Activated T-cell treated with anti-CD3 and anti-CD28 coated beads for 24 hours (primary cell): ENCODE measurements at regions not wholly inside any gene's neighbourhood (a gene's known extent, or its start where the extent isn't known, plus 50 kb on each side); places are given as distances from the start of the nearest gene placed in this dataset.

Experiments
- DNase-seq: peaks from one replicate; pipeline ENCODE4 v3.0.0-alpha.2; 2020; ENCODE audit warnings: low read depth

DNA sequence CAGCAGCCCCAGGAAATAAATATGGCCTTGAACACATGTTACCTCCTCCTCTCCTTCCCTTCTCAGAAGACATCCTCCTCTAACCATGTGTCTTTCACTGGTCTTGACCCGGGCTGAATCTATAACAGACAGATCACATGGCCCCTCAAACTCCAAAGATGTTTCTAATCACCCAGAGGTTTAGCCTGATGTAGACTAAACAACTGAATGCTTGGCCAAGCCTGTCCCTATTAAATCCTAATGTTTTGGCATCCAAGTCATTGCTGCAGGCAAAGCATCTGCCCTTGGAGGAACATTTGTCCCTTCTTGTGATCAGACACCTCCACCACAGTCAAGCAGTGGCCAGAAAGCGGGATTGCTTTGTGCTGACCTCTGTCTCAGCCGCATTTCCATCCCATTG, 65.5 kb downstream of the ANKRD60 start:
- DNase-seq = no peak

GRCh38 chr20:58161192-58161591, 67.3 kb downstream of the ANKRD60 start:
- DNase-seq = no peak

GRCh38 chr20:58160451-58161061, 67.9 kb downstream of the ANKRD60 start:
- DNase-seq = no peak

DNA sequence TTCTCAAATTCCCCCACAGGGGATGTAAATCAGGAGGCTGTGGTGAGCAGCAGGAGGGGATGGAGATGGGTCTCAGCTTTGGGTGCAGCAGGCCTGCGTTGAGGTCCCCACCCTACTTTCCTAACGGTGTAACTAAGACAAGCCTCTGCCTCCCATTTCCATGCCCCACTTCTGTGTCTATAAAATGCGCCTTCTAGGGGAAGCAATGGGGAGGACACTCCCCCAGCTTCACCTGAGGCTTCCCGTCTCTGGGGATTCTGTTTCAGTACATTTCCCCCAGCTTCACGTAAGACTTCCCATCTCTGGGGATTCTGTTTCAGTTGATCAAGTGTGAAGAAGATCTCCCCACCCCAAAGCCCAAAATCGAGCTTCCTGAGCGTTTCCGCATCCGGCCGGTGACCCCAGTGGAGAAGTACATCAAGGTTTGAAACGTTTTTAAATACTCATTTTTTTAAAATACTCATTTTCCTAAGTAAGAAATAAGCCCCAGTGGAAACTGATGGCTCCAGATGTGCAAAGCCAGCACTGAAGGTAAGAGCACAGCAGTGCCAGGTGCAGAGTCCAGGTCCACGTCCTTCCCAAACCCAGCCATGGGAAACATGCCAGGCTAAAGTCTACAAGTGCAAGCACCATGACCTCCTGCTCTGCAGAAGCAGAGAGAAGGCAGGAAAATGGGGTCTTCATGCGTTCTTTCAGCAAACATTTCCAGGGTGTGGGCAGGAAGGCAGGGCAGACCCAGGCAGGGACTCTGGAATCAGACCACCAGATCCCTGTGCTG, 73.1 kb downstream of the ANKRD60 start:
- DNase-seq = no peak

- no peak for DNase-seq
These were observed 74.3 kb downstream of the ANKRD60 start for GRCh38 chr20:58154113-58154512.

DNA sequence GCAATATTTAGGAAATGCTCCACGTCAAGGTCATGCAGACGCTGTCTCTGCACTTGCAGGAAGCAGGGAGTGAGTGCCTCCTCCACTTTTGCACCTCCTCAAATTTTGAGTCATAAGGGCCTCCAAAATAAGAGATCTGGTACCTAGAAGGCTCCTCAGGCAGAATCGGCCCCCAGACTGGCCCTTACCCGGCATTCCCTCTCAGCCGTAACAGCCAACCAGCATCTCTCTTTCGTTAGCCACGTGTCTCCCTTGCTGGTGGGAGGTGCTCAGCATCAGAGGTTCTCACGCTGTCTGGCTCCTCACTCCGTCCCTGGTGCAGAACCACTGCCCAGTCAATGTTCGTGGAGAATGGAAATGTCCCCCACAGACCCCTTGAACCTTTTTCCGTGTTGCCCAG, 75.3 kb downstream of the ANKRD60 start:
- no peak for DNase-seq

- DNase-seq = no peak
These were observed 77.7 kb downstream of the ANKRD60 start for GRCh38 chr20:58150772-58151171.

DNA sequence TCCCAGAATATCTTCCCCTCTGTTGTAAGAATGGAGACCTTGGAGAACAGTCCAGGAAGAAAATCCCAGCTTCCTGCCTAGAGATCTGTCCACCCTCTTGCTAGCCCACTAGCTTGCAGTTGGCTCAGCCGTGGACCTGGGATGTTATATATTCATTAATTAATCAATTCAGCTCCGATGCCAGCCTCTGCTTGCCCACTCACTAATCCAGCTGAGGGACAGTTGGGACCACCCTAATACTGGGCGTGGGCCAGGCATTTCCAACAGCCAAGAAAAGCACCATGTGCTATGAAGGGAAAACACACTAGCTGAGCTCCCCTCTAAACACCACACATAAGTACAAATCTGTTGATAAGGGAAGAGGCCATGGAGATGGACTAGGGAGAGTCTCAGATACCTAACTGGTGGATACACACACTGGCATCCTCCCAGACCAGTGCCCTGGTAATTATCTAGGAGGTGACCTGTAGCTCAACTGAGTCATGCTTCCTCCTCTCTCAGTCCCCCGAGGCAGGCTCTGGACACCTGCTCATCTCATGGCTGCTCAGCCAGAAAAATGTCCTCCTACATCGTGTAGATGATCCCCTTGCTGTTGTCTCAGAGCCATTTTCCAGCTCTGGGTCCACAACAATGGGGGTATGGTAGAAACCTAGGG, 78.9 kb downstream of the ANKRD60 start:
- no peak for DNase-seq

DNA sequence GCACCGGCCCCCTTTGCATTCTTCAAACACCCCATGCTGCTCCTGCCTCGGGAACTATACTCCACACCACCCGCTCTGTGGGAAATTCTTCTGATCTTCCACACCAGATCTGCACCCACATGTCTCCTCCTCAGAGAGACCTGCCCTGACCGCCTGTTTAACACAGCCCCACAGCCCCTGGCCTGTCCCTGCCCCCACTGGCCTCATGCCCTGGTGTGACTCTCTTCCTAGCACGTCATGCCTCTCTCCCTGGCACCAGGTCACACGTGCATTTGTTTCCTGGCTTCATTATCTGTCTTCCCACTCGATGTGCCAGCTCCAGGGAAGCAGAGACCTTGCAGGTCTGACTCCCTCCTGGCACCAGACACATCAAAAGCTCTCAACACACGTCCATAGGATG, 79.6 kb downstream of the ANKRD60 start:
- no peak for DNase-seq

DNA sequence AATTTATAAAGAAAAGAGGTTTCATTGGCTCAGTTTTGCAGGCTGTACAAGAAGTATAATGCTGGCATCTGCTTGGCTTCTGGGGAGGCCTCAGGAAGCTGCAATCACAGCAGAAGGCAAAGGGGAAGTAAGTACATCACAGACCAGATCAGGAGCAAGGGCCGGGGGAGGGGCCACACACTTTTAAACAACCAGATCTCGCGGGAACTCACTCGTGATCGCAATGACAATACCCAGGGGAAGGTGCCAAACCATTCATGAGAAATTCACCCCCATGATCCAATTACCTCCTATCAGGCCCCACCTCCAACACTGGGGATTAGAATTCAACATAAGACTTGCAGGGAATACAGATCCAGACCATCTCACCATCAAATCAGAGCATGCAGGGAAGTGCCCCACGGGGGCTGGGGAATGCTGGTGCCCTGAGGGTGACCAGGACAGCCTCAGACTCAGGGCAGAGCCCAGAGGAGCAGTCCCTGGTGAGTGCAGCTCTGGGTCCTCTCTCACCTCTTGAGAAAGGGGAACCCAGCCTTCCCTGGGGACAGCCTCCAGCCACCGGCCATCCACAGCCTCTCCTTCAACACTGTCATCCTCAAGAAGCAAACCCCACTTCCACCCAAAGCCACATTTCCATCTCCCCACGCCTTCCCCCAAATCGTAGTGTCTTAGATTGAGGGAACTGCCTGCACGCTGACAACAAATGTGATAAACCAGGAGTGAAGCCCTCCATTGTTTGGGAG, 80.7 kb downstream of the ANKRD60 start:
- DNase-seq = no peak

- DNase-seq = no peak
These were observed 81.7 kb downstream of the ANKRD60 start for GRCh38 chr20:58146746-58147140.

DNA sequence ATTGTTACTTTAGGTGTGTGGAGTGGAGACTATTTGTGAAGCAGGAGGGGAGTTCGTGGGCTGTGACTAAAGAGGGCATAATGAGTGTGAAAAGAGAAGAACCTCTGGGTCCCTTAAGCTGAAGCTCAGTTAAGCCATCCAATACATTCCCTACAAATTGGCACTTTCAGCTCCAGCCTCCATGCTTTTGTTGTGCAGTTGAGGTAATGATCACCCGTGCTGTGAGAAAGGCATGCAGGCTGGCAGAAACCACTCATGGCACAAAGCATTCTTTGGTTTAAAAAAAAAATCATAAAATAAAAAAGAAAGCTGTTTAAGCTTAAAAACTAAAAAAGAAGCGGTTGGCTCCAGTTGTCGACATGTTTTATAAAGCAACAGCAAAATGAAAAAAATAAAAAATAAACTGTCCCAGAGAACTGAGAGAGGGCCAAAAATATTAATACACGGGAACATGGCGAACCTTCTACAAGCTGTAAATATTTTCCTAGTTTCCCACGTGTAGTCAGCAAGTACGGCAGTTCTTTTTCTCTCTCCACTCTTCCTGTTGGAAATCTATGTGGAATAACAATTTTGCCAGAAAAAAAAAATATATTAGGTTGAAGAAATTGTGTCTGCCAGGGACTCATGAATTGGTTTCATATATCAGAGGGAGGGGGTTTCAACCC, 82.2 kb downstream of the ANKRD60 start:
- DNase-seq = no peak

DNA sequence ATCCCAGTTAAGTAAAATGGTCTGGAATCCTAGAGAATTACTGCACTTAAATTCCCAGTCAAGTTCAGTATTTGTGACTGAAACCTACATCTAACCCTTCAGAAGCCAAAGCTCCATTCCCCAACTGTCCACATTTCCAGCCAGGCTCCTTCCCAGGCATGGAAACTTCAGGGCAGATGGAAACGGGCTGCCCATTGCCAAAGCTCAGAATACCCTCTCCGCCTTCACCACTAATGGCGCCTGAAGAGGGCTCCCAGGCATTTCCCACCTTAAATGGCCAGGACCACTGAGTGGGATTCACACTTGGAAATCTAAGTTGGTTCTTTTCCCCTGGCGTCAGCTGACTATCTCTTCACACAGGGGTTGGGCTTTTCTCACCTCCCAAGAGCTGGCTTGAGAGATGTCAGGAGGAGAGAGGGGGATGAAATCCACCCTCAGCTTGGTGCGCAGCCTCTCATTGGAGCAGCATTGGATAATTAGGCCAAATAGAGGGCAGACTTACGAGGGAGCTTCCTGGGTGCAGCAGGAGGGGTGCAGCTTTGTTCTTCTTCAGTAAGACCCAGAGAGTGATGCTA, 82.9 kb downstream of the ANKRD60 start:
- DNase-seq = no peak

DNA sequence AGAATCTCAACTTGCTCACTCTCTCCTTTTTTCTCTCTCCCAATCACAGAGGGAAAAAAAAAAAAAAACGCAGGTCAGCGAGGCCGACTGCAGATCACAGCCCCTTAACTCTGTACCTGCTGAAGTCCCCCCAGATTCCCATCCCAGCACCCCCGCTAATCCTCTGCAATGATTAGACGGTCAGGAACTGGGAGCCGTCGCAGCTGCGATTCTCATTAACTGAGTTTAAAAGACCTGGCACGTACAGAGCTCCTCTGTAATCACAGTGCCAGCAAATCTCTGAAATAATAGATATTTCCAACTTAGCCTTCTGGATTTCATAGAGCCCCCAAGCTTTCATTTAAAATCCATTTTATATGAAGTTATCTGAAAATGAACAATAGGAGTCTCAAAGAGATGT, 84.4 kb downstream of the ANKRD60 start:
- no peak for DNase-seq

GRCh38 chr20:58143531-58143930, 84.9 kb downstream of the ANKRD60 start:
- no peak for DNase-seq

DNA sequence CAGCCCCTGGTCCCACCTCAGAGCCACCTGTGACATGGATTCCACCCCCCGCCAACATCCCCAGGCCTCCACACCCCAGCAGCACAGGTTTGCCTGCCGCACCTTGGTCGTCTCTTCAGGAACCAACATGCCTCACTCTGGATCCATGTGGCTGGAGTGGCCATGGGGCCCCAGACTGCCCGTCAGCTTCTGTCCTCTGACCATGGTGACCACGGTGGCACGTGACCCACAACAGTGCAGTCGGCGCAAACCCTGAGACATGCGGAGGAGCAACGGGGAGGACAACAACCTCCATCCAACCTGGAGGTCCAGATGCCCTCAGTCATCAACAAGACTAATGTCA, 85.6 kb downstream of the ANKRD60 start:
- DNase-seq = no peak

GRCh38 chr20:58141971-58142842, 86.2 kb downstream of the ANKRD60 start:
- DNase-seq = no peak

DNA sequence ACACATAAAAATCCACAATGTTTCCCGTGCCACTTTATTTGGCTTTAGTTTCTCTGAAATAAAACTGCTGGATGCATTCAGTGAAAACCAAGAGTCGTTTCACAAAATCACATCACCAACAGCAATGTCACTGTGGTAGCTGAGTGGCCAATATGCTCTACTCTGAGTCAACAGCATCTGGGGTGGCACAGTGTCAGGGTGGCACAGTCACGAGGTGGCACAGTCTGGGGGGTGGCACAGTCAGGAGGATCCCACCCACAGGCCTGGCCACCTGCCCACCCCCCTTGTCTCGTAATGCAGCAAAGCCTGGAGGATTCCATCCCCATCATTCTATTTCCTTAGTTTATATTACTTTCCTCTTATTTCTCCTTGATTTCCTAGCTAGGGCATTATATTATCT, 87.0 kb downstream of the ANKRD60 start:
- no peak for DNase-seq

DNA sequence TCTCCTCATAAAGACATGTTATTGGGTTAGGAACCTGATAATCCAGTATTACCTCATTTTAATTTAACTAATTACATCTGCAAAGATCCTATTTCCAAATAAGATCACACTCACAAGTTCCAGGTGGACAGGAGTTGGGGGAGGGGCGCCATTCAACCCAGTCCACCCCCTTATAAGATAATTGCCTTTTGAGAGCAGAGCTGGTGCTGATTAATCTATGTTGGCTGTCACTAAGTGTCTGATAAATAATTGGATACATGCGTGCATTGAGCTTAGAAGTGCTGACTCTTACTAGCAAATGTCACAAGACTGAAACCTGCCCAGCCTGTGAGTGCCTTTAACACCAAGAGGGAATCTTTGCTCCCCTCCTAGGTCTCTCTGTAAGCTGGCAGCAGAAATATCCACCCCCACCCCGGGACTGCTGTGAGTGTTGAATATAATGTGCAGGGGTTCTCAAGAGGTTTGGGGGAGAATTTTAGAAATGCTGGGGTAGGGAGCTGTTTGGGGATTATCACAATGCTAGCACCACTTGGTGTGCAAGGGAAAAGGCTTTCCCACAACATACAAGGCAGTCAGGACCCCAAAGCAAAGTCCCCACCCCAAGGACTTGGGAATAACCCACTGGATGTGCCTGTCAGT, 87.5 kb downstream of the ANKRD60 start:
- no peak for DNase-seq
